ENCODE measurements at regions not wholly inside any gene's neighbourhood (a gene's known extent, or its start where the extent isn't known, plus 50 kb on each side); places are given as distances from the start of the nearest gene placed in this dataset.
A peak's percentile ranks its signal among the peaks of the same experiment; 100 is the strongest.
"Not testable (repeated sequence)": the region's sequence is repeated elsewhere in the genome, so short reads cannot be mapped to it uniquely, and the experiment has no call there.

- Histone ChIP-seq H4K20me1 (ENCODE audit: insufficient read depth, poor library complexity, severe bottlenecking) (no peaks in the 10 kb centered on the region), H3K27ac (peak overlapping the region; percentile 52), H3K4me3 (no peak overlapping the region), H3K4me1 (ENCODE audit: insufficient read depth) (no peaks in the 10 kb centered on the region), H3K9me2 (replicated peaks; ENCODE audit: insufficient read depth) (no peaks in the 10 kb centered on the region), H3K79me2 (no peaks in the 10 kb centered on the region), H3K4me2 (no peak overlapping the region), H3K36me3 (replicated peaks; ENCODE audit: insufficient read depth, low read depth) (no peaks in the 10 kb centered on the region), H2AFZ (no peak overlapping the region), H3K9me3 (ENCODE audit: low read depth) (no peaks in the 10 kb centered on the region), H3K27me3 (no peaks in the 10 kb centered on the region)
- WGBS (ENCODE audit: low lambda C conversion rate, missing lambda C conversion rate) = 89% methylated on average over 2 of the region's 2 CpGs
- DNase-seq (ENCODE audit: low spot score) = peak; percentile 22
- no peak for TF ChIP-seq CTCF (IDR thresholded peaks at IDR 0.05; ENCODE audit: poor library complexity)
- no peak for TF ChIP-seq EZH2phosphoT487 (IDR thresholded peaks at IDR 0.05; ENCODE audit: low read depth, severe bottlenecking, unreplicated experiment)
- no peak for TF ChIP-seq EZH2 (IDR thresholded peaks at IDR 0.05; ENCODE audit: borderline replicate concordance)
Measured at GRCh38 chr1:194062962-194063361, 876.5 kb upstream of the B3GALT2 start.

GRCh38 chr1:194062526-194062925 is 876.1 kb upstream of the B3GALT2 start:
- no peaks in the 10 kb centered on the region for H3K36me3 ChIP-seq (replicated peaks; ENCODE audit: insufficient read depth, low read depth)
- peak overlapping the region; percentile 52 for H3K27ac ChIP-seq
- TF ChIP-seq EZH2phosphoT487 (IDR thresholded peaks at IDR 0.05; ENCODE audit: low read depth, severe bottlenecking, unreplicated experiment) = no peak
- no peak for TF ChIP-seq CTCF (IDR thresholded peaks at IDR 0.05; ENCODE audit: poor library complexity)
- TF ChIP-seq EZH2 (IDR thresholded peaks at IDR 0.05; ENCODE audit: borderline replicate concordance) = no peak
- no peaks in the 10 kb centered on the region for H3K79me2 ChIP-seq
- no peak overlapping the region for H3K4me3 ChIP-seq
- 74% methylated on average over 1 of the region's 1 CpG for WGBS (ENCODE audit: low lambda C conversion rate, missing lambda C conversion rate)
- no peak overlapping the region for H3K4me2 ChIP-seq
- no peaks in the 10 kb centered on the region for H3K27me3 ChIP-seq
- H3K9me2 ChIP-seq (replicated peaks; ENCODE audit: insufficient read depth) = no peaks in the 10 kb centered on the region
- DNase-seq (ENCODE audit: low spot score) = no peak
- no peaks in the 10 kb centered on the region for H4K20me1 ChIP-seq (ENCODE audit: insufficient read depth, poor library complexity, severe bottlenecking)
- no peaks in the 10 kb centered on the region for H3K4me1 ChIP-seq (ENCODE audit: insufficient read depth)
- no peaks in the 10 kb centered on the region for H3K9me3 ChIP-seq (ENCODE audit: low read depth)
- H2AFZ ChIP-seq = no peak overlapping the region

GRCh38 chr1:194060481-194060880 is 874.1 kb upstream of the B3GALT2 start:
- 89% methylated on average over 4 of the region's 4 CpGs for WGBS (ENCODE audit: low lambda C conversion rate, missing lambda C conversion rate)
- DNase-seq (ENCODE audit: low spot score) = no peak
- no peaks in the 10 kb centered on the region for H3K36me3 ChIP-seq (replicated peaks; ENCODE audit: insufficient read depth, low read depth)
- no peaks in the 10 kb centered on the region for H3K4me1 ChIP-seq (ENCODE audit: insufficient read depth)
- TF ChIP-seq CTCF (IDR thresholded peaks at IDR 0.05; ENCODE audit: poor library complexity) = no peak
- no peaks in the 10 kb centered on the region for H3K27me3 ChIP-seq
- no peak overlapping the region for H3K4me3 ChIP-seq
- no peaks in the 10 kb centered on the region for H3K9me3 ChIP-seq (ENCODE audit: low read depth)
- no peaks in the 10 kb centered on the region for H4K20me1 ChIP-seq (ENCODE audit: insufficient read depth, poor library complexity, severe bottlenecking)
- H2AFZ ChIP-seq = no peak overlapping the region
- H3K9me2 ChIP-seq (replicated peaks; ENCODE audit: insufficient read depth) = no peaks in the 10 kb centered on the region
- H3K79me2 ChIP-seq = no peaks in the 10 kb centered on the region
- H3K4me2 ChIP-seq = no peak overlapping the region
- H3K27ac ChIP-seq = no peak overlapping the region

GRCh38 chr1:194058268-194058667 is 871.9 kb upstream of the B3GALT2 start:
- not testable (repeated sequence) for H3K27me3 ChIP-seq; H3K4me3 ChIP-seq; H3K9me2 ChIP-seq (replicated peaks; ENCODE audit: insufficient read depth); H3K27ac ChIP-seq; H4K20me1 ChIP-seq (ENCODE audit: insufficient read depth, poor library complexity, severe bottlenecking); H3K9me3 ChIP-seq (ENCODE audit: low read depth); H3K79me2 ChIP-seq; H3K36me3 ChIP-seq (replicated peaks; ENCODE audit: insufficient read depth, low read depth); H3K4me2 ChIP-seq; DNase-seq (ENCODE audit: low spot score); H2AFZ ChIP-seq; H3K4me1 ChIP-seq (ENCODE audit: insufficient read depth)
- 92% methylated on average over 5 of the region's 5 CpGs for WGBS (ENCODE audit: low lambda C conversion rate, missing lambda C conversion rate)
